Effector CD8-positive, alpha-beta T cell (primary cell): ENCODE measurements at regions not wholly inside any gene's neighbourhood (a gene's known extent, or its start where the extent isn't known, plus 50 kb on each side); places are given as distances from the start of the nearest gene placed in this dataset.
"Not testable (repeated sequence)": the region's sequence is repeated elsewhere in the genome, so short reads cannot be mapped to it uniquely, and the experiment has no call there.

ENCODE experiments used
- DNase-seq: peaks from one replicate; lab custom pipeline; 2025; lab: John Stamatoyannopoulos, UW

DNA sequence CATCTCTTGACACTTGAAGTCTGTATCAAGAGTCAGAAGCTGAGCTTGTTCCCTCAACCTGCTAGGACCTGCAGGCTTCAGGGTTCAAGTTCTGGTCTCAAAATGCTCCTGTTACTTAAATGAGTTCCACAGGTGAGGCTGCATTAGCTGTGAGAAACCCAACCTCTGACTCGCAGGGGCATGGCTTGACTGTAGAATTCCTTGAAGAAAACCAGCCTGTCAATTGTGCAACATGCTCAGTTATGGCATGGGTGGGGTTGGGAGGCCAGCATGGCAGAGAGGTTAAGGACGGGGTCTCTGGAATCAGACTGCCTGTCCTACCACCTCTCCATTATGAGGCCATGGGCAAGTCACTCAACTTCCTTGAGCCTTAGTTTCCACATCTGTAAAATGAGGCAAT, 235.8 kb downstream of the EN1 start:
- DNase-seq = no peak

DNA sequence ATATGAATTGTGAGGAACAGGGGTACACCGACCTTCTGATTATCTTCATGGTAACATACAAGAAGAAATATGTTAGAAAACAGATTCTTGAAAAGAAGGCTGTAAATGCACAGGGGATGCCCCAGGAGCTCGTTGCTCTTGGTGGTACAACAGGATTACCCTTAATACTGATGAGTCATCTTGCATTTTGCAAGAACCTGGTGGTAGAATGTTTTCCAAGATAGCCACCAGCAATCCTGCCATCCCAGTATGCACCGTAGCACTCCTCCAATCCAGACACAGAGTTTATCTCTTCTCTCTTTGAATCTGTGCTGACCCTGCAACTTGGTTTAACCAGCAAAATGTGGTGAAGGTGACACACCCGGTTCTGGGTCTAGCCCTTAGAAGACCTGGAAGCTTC, 238.3 kb downstream of the EN1 start:
- DNase-seq = no peak

DNA sequence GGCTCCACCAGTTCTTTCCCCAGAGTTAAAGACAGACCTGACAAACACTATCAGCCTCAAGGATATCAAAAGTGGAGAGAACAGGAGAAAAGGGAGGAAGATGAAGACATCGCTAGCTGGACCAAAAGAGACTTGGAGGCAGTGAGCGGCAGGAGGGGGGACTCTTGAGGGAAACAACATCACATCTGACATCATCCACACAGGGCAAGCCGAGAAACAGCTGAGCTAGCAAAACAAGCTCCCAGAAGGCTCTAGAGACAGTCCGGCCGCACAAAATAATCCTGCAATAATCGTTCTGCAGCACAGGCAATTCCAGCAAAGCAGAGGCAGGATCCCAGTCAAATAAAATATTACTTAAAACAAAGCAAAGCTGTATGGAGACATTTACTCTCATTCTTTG, 239.8 kb downstream of the EN1 start:
- DNase-seq = no peak

DNA sequence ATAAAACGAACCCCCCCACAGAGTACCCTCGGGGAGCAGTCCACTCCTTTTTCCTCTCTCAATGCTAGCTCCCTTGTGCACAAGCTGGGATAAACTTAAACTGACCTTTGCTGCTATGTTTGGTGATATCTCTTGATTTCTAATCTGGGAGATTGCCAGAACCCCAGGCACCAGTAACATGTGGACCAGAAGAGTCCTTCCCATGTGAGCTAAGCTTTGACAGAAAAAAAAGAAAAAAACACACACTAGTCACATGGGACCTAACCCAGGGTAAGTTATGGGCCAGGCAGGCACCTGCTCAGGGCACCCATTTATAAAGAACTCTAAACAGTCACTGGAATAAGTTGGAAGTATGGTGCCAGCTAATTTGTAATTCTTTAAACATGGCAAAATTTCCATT, 242.6 kb downstream of the EN1 start:
- no peak for DNase-seq

DNA sequence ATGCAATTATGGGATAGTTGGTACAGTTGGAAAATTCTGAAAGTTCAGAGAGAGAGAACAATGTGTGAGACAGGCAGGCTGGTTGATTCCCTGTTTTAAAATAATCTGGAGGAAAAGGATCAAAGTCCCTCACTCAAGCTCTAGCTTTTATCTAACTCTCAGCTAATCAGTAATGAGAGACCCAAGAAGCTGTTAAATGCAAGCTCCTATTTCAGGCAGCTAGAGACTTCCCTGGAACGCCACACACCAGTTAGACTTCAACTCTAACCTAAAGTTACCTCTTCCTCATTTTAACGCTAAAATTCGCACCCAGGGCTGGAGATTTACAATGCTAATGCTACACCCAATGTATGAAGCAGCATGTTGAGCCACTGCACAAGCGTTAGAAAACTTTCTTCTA, 243.1 kb downstream of the EN1 start:
- DNase-seq = no peak

DNA sequence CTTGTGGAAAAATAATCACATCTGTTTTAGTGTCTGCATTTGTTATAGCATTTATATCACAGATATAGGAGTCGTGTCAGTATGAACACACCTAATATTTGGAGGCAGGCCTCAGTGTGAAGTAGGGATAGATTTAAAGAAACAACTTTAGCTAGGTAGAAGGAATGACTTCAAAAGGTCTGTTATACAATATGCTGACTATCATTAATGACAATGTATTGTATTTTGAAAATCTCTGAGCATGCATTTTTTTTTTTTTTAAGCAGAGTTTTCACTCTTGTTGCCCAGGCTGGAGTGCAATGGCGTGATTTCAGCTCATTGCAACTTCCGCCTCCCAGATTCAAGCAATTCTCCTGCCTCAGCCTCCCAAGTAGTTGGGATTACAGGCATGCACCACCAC, 248.3 kb downstream of the EN1 start:
- DNase-seq = no peak

DNA sequence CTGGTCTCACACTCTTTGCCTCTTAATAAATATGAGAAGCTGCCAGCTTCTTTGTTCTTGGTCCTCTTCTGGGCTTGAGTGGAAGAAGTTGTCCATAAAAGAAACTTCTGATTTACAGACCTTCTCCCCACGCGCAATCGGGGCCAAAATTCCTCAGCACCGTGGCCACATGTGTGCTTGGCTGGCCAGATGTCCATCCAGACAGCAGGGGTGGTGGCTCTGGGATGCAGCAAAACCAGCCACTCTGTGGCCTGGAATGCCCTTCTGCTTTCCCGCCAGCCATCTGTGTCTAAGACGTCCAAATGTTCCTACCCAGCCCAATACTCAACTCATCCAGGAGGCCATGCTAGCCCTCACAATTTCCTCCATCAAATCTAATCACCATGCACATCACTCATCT, 250.8 kb downstream of the EN1 start:
- DNase-seq = no peak

DNA sequence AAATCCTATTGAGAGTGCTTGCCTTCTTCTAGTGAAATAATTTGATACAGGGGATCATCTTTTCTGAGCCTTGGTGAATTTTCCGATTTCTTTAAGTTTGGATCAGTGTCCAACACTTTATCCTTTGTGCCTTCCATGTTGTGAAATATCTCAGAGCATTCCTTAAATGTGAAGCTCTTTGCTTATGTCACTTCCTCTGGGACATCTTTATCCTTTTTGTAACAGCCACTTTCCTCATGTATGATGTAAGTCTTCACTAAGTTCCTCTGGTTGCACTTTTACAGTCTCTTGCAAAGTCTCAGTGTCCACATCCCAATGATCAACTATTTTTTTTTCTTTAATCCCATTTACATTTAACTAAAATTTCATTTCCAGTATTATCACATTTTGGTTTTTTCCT, 254.2 kb downstream of the EN1 start:
- DNase-seq = no peak

DNA sequence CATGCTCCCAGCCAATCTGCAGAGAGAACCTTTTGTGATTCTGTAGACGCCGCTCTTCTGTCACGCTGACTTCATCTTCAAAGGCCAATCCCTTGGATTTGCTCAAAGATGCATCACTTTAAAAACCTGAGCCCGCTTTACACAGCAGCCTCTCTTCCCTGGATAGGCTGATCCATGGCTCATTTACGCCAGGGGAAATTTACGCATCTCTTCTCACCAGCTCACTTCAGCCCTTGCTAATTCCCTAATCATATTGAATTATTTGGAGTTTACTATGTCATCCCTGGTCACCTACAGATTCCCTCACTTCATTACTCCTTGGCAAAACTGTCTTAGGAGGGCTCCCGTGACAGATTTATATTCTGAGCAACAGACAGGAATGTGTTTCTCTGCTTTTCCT, 256.2 kb downstream of the EN1 start:
- DNase-seq = no peak

DNA sequence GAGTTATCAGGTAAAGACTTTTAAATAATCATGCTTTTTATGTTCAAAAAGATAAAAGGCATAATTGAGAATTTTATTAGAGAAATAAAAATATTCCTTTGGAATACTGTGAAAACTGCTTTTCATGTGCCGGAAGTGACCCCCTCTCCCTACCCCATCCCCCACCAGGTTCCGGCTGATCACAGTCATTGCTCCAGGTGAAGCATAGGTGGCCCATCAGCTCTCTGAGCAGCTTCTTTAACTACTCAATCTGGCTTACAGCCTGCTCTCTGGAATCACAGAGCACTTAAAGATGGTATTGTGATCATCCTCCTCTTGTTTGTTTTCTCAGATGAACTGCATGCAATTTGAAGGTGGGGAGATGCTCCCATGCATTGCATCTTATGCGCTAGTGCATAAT, 257.7 kb downstream of the EN1 start:
- no peak for DNase-seq

DNA sequence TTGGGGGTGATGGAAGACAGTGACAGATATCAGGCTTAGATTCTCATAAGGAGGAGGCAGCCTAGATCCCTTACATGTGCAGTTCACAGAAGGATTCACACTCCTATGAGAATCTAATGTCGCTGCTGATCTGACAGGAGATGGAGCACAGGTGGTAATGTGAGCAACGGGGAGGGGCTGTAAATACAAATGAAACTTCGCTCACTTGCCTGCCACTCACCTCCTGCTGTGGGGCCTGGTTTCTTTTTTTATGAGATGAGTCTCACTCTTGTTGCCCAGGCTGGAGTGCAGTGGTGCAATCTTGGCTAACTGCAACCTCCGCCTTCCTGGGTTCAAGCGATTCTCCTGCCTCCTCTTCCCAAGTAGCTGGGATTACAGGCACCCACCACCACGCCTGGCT, 258.6 kb downstream of the EN1 start:
- no peak for DNase-seq

DNA sequence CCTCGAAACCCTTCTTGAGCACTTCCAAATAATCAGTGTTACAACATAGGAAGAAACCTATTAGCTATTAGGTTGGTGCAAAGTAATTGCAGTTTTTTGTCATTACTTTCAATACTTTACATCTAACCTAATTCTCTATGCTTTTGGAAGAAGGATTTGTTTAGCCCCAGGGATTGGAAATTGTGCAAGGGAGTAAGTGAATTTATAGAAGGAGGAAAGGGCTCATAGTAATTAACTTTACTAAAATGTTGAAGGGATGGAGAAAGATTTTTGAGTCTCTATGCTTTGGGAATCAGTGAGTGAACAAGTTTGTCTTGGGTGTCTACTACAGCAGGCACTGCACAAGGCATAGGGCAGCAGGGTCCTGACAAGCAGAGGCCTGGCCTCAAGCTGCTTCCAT, 261.1 kb downstream of the EN1 start:
- DNase-seq = no peak

DNA sequence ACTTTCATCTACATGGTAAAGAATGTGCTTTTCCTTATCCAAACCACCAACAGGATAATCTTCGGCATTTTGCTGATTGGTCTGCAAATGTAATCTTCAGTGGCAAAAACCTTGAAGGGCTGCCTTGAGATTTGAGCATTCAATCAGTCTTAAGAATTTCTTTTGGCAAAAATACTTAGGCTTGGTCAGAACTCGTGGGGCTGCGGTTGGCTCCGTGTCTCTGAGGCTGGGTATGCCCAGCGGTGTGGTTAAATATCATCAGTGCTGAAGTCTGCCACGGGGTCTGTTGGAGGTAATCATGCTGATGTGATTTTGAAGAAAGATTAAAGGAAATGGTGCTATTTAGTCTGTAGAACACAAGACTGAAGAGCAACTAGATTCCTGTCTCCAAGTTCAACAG, 262.6 kb downstream of the EN1 start:
- DNase-seq = no peak

DNA sequence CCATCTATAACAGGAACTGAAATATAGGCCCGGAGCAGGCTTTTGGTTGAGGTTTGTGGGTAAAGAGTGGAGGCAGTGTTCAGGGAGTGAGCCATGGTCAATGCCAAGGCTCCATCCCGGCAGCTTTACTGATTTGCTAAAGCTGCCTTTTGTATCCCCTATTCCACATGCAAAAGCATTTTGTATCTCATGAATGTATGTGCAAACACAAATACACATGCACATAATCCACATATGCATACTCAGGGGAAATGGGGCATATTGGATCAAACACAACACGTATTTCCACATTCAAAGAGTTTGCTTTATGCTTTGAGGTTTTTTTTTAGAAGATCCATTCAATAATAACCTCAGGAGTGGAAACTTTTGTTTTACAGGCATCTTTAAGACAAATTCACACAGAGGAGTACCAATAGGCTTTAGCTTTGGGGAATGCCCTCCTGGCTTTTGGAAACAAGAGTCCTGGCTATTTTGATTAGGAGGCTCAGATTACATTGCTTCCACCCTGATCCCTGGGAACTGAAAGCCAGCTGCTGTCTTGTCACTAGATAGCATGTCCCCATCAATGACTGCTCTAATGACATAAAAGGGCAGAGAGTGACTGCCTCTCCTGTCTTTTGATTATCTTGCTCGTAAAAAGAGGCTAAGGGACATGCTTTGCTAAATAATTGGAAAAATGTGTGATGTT, 263.2 kb downstream of the EN1 start:
- DNase-seq = no peak

DNA sequence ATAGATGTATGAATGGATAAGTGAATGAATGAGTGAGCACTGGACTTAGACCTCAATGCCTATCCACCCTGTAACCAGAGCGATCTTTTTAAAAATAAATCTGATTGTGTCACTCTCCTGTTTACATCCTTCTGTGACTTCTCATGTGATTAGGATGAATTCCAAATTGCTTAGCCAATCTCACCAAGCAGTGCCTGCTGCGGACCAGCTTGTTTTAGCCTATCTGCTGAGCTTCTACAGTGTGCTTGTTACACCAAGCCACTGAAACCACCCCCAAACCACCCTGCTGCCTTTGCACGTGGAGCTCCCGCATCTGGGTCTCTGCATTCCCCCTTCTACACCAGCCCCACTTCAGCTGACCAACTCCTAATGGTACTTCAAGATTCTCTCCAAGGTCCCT, 265.4 kb downstream of the EN1 start:
- no peak for DNase-seq

DNA sequence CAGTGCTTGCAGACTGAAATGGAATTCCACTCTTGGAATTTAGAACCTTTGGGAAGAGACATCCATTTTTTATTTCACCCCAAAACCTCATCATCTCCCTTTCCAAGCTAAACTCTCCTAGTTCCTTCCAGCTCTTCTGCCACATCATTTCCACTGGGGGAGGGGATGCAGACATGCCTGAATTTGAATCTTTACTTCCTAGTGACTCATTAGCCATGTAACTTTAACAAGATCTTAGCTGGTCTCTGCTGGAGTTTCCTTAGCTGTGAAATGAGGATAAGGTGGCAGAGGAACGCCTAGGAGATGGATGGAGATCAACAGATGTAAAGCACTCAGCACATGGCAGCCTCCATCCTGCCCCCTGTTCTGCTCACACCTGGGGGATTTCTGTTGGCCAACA, 266.8 kb downstream of the EN1 start:
- no peak for DNase-seq

DNA sequence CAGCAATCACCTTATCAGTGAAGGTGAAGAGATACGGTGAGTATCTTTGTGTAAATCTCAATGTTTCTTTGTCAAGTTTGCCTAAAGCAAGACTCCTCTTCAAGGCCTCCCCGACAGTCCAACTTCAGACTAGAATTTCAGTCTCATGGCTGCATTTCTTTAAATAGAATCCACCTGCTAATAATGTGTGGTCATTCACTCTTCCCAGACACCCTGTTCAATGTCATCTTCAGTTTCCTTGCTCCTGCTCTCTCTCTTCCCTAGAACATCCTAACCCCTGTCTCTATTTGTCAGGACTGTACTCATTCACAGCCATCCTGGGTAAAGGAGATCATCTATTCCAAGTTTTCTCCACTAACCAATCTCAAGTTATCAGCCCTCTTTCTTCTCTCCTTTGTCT, 267.3 kb downstream of the EN1 start:
- no peak for DNase-seq

DNA sequence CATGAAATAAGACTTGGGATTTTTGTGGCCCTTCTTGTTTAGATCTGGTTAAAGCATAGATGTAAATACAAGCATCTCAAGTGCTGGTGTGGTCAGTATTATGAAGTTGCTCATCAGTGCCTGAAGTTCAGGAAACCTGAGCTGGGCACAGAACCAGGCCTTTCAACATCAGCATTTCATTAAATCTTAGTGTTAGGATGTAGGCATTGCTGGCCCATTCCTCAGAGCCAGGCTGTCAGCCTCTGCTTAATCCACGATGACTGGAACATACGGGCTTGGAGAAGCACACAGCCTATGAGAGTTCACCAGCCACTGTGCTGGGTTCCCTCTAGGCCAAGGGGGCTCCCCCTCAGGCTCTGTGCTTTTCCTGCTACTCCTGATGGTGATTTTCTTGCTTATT, 270.2 kb downstream of the EN1 start:
- no peak for DNase-seq

DNA sequence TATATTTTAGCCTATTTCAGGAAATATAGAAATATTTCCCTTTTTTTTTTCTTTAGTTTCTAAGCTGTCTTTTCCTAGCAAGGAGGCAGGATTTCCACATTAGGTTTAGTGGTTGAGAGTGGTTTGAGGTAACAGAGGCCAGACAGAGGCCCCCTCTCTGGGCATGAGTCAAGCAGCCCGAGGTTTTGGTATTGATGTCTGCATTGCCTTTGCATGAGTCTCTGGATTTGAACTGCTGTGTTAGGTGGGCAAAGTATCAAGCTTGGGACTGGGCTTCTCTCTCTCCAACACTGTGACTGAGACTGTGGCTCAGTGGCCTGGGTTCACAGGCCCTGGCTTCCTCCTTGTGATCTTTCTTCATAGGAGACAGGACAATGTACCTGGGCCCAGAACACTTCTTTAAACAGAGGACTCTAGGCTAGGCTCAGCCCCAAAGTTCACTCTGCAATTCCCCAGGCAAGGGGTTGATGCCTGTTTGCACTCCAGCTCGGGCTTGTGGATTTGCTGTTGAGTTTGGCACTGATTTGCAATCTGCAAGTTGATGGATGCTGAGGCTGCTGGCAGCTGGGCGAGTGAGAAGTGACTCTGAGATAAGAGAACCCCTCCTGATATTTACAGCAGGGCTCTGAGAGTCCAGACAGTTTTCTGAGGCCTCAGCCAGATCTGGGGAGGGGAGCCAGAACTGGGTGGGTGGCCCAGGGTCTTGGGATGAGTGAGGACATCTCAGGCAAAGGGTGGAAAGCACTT, 271.2 kb downstream of the EN1 start:
- DNase-seq = no peak

DNA sequence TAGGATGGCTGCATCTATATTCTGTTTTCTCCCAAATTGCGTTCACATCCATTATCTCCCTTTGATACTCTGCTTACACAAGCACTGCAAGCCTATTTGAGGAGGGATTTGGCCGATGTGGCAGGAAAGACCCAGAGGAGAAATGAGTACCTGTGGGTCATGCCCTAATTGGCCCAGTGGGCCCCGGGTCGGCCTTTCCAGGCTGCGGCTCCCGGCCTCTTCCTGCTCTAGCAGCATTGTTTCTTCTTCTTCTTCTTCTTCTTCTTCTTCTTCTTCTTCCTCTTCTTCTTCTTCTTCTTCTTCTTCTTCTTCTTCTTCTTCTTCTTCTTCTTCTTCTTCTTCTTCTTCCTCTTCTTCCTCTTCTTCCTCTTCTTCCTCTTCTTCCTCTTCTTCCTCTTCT, 275.1 kb downstream of the EN1 start:
- DNase-seq = not testable (repeated sequence)

DNA sequence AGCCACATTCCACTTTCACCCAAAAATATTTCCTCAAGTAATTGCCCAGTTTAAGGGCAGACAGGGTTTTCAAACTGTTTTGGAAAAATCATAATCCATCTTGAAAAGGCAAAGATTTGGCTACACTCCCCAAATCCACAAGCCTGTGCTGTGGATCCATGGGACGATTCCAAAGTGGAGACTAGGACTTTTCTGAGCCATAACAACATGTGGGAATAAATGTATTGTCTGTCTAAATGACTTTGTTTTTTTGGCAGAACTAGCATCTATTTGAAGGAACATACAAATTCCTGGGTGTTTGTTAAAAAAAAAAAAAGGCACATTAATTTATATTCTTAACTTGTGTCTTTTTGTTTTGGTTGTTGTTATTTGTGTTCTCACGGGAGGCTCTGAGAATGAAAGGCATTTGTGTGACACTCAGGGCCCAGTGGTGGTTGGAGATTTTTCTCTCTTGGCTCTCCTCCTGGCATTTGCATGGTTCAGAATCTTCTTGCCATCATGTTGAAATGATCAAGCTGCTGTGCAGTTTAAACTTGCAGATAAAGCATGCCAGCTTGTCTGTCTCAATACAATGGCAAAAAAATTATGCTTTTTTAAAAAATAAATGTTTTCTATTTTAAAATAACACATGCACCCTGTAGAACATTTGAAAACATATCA, 277.4 kb downstream of the EN1 start:
- DNase-seq = no peak

DNA sequence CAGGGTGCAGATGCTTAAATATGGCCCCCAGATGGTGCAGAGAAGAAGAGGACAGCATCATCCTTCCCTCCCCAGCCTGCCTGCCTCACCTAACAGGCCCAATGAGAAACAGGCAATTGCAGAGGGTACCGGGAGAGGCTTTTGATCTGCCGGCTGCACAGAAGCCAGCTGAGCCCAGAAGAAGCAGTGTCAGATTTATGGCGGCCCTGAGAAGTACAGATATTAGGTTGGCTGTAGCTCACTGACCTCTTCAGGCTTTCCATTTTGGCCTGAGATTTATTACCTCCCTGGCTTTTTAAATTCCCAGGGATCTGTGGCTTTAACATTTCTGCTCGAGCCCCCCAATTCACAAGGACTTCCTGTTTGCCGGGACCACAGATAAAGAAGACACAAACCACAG, 278.7 kb downstream of the EN1 start:
- no peak for DNase-seq

DNA sequence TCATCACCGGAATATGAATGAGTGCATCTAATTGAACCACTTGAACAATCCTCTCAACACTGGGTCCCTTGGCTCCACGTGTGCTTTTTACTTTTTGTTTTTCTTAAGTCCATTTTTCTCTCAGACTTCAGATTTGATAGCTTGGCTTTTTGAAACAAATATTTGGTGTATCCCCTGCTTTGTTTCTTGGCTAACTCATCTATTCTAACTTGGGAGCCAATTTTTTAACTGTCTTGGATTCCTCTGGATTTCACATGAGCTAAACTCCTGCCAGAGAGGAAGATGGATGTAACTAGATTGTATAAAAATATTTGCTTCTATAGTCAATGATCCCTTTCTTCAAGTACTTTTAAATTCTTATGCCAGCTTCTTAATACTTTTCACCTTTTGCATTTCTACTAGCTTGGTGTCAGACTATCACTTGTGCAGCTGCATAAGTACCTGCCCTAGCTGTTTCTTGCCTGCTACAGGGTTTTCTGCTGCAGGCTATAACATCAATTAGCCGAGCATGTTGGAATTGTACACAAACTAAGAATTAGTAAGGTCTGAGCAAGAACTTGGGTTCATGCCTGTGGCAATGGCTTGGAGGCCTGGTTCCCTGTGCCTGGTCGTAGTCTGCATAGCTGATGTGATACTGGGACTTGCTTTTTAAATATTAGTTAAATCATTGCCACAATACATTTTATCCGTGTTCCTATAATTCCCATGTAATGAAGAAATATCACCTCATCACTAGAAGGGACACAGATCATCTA, 281.5 kb downstream of the EN1 start:
- no peak for DNase-seq
